HepG2 (cell line): ENCODE measurements at regions not wholly inside any gene's neighbourhood (a gene's known extent, or its start where the extent isn't known, plus 50 kb on each side); places are given as distances from the start of the nearest gene placed in this dataset.
"Not testable (repeated sequence)": the region's sequence is repeated elsewhere in the genome, so short reads cannot be mapped to it uniquely, and the experiment has no call there.

Experiments used
- ATAC-seq: fragments of 200-7000 bp; cut with Tn5 transposase; 3 replicates; pipeline ENCODE4 v1.9.1; 2020; ENCODE audit warnings: mild to moderate bottlenecking, moderate library complexity
- BruUV-seq: library from RNA; stranded (reverse); fragments of 400-500 nt; replicated peaks from 2 replicates; lab custom pipeline; 2021; lab: Mats Ljungman, UMichigan
- CTCF ChIA-PET: fragments of 300-600 bp; formaldehyde crosslinking; extraction: SDS; loops from one replicate; lab custom pipeline; 2021; ENCODE audit warnings: low total read pairs, inconsistent platforms, low intra/inter-chr PET ratio; lab: Yijun Ruan, JAX
- POLR2A ChIA-PET: fragments of 350-600 bp; sonication (Branson Sonifier 250); formaldehyde crosslinking; loops from one replicate; lab custom pipeline; 2020; ENCODE audit warnings: antibody characterized with exemption, inconsistent platforms; lab: Yijun Ruan, JAX
- DNase-seq: peaks from one replicate; pipeline ENCODE4 v3.0.0-alpha.2; 2015; ENCODE audit warnings: low spot score
- FAIRE-seq: peaks from 3 replicates; lab custom pipeline; 2011; peaks lifted over from hg19 to GRCh38; lab: Jason Lieb, UNC
- H2AFZ ChIP-seq: one replicate; pipeline ENCODE4 v1.6.1; 2011; ENCODE audit warnings: low read length, inconsistent platforms
- H3K27ac ChIP-seq: fragments of 300-600 bp; 3 replicates; pipeline ENCODE4 v1.8.0; 2011; ENCODE audit warnings: mixed run types, mild to moderate bottlenecking, mixed read lengths, low read length, inconsistent platforms; ENCODE audit not compliant: insufficient read depth; ENCODE audit errors: extremely low read length
- H3K27me3 ChIP-seq, 2 experiments: fragments of 200-600 bp in 1 of 2; 2 replicates in 1 of 2; 3 replicates in 1 of 2; pipeline versions ENCODE4 v1.6.0 to v1.8.0; 2011; ENCODE audit warnings: low read length in 2 of 2, mild to moderate bottlenecking in 2 of 2, moderate library complexity in 2 of 2, inconsistent platforms in 1 of 2; ENCODE audit not compliant: insufficient read depth in 2 of 2, control insufficient read depth in 1 of 2
- H3K36me3 ChIP-seq, 2 experiments: fragments of 200-600 bp in 1 of 2; replicated peaks in 1 of 2; 2 replicates in 1 of 2; 3 replicates in 1 of 2; pipeline versions ENCODE4 v1.5.1 to v1.8.0; 2011; ENCODE audit warnings: low read length in 2 of 2, inconsistent platforms in 1 of 2; ENCODE audit not compliant: insufficient read depth in 2 of 2, control insufficient read depth in 1 of 2
- H3K4me1 ChIP-seq: 2 replicates; pipeline ENCODE4 v1.5.1; 2012; ENCODE audit warnings: low read length, inconsistent platforms; ENCODE audit not compliant: insufficient read depth
- H3K4me2 ChIP-seq: 2 replicates; pipeline ENCODE4 v1.6.0; 2011; ENCODE audit warnings: low read depth, low read length, inconsistent platforms
- H3K4me3 ChIP-seq, 3 experiments: fragments of 200-600 bp in 1 of 3; sonication (generic), shearing (Covaris generic) in 1 of 3; replicated peaks in 1 of 3; 2 replicates each; pipeline ENCODE4 v1.5.1; 2011 to 2016; ENCODE audit warnings: low read length in 3 of 3, inconsistent platforms in 2 of 3, low read depth in 2 of 3, mild to moderate bottlenecking in 2 of 3, control low read depth in 1 of 3, mixed read lengths in 1 of 3; ENCODE audit not compliant: insufficient read depth in 1 of 3
- H3K79me2 ChIP-seq: one replicate; pipeline ENCODE4 v1.6.1; 2011; ENCODE audit warnings: low read length, inconsistent platforms; ENCODE audit not compliant: insufficient read depth
- H3K9ac ChIP-seq: 2 replicates; pipeline ENCODE4 v1.6.0; 2011; ENCODE audit warnings: mild to moderate bottlenecking, low read depth, low read length, inconsistent platforms; ENCODE audit not compliant: insufficient read depth
- H3K9me3 ChIP-seq: 2 replicates; pipeline ENCODE4 v1.5.1; 2012; ENCODE audit warnings: mild to moderate bottlenecking, low read length
- H4K20me1 ChIP-seq: 2 replicates; pipeline ENCODE4 v1.6.0; 2011; ENCODE audit warnings: inconsistent platforms, mild to moderate bottlenecking, low read length, moderate library complexity; ENCODE audit not compliant: insufficient read depth
- DMTF1 ChIP-seq: sonication (generic); formaldehyde crosslinking; IDR thresholded peaks from 2 replicates; pipeline ENCODE4 v1.4.0; 2020; ENCODE audit warnings: mild to moderate bottlenecking, missing genetic modification reagents
- HNF1A ChIP-seq, 2 experiments: sonication (generic) in 1 of 2; formaldehyde crosslinking in 1 of 2; IDR thresholded peaks; 2 replicates each; pipeline versions ENCODE4 v1.4.0 to v1.6.1; 2016 to 2020; ENCODE audit warnings: borderline replicate concordance in 1 of 2, low read depth in 1 of 2, mild to moderate bottlenecking in 1 of 2, missing genetic modification reagents in 1 of 2
- MATR3 ChIP-seq: sonication (generic); formaldehyde crosslinking; IDR thresholded peaks from 2 replicates; pipeline ENCODE4 v1.4.0; 2020; ENCODE audit warnings: missing genetic modification reagents
- NR2F2 ChIP-seq: IDR thresholded peaks from 2 replicates; pipeline ENCODE4 v1.6.1; 2012; ENCODE audit warnings: low read depth, inconsistent platforms, borderline replicate concordance
- ZFP37 ChIP-seq: sonication (generic); formaldehyde crosslinking; IDR thresholded peaks from 2 replicates; pipeline ENCODE4 v1.4.0; 2020; ENCODE audit warnings: missing genetic modification reagents, borderline replicate concordance
- ZNF569 ChIP-seq: sonication (generic); formaldehyde crosslinking; IDR thresholded peaks from 2 replicates; pipeline ENCODE4 v1.5.0; 2020; ENCODE audit warnings: mild to moderate bottlenecking, missing genetic modification reagents, moderate library complexity, borderline replicate concordance
- ZNF580 ChIP-seq: IDR thresholded peaks from 2 replicates; pipeline ENCODE4 v1.6.1; 2016; ENCODE audit warnings: low read depth, borderline replicate concordance
- WGBS: methylation state at CpG from one replicate; pipeline ENCODE4 v1.1.6; 2017; ENCODE audit warnings: low lambda C conversion rate; 5-methylcytosine and 5-hydroxymethylcytosine counted together
- in situ Hi-C: cut with HindIII; loops from 2 replicates; pipeline ENCODE4 v1.10.0; 2017; ENCODE audit warnings: low pct_unique_long_range_greater_than_20kb; ENCODE audit not compliant: extremely low pct_ligation_motif_present
- intact Hi-C: fragments of 100-400 bp; cut with micrococcal nuclease; formaldehyde crosslinking; loops from one replicate; pipeline ENCODE4 v1.10.0; 2022; ENCODE audit not compliant: unreplicated experiment

- no peak for TF ChIP-seq ZNF580 (CRISPR knock-in tag)
These were observed 479.6 kb downstream of the CNTN3 start (continued) for GRCh38 chr3:74134831-74135230.

GRCh38 chr3:74131546-74132328, 482.7 kb downstream of the CNTN3 start:
- in situ Hi-C loops, H3K27ac ChIP-seq, H3K9ac ChIP-seq, DNase-seq, CTCF ChIA-PET, H4K20me1 ChIP-seq, ATAC-seq, intact Hi-C loops, H3K4me1 ChIP-seq, H3K36me3 ChIP-seq, H3K4me2 ChIP-seq, POLR2A ChIA-PET, BruUV-seq, FAIRE-seq, H3K79me2 ChIP-seq, H3K27me3 ChIP-seq, H2AFZ ChIP-seq, H3K4me3 ChIP-seq: not testable (repeated sequence)
- WGBS, result 17% methylated on average over 6 of the region's 6 CpGs
- H3K9me3 ChIP-seq, result peaks cover 64% of the 10 kb centered on the region

GRCh38 chr3:74129611-74130010, 484.8 kb downstream of the CNTN3 start:
- WGBS, result 48% methylated on average over 2 of the region's 2 CpGs
- DNase-seq, result no peak
- H3K9ac ChIP-seq, result no peak overlapping the region
- TF ChIP-seq MATR3 (CRISPR knock-in tag) (no peak), NR2F2 (no peak), ZFP37 (CRISPR knock-in tag) (no peak), ZNF569 (no peak), HNF1A (IDR thresholded peaks at IDR 0.05; ENCODE audit: low read depth) (no peak), HNF1A (CRISPR knock-in tag; IDR thresholded peaks at IDR 0.05; ENCODE audit: borderline replicate concordance) (no peak), DMTF1 (CRISPR knock-in tag) (no peak)

More at GRCh38 chr3:74129611-74130010, 484.8 kb downstream of the CNTN3 start:
- Histone ChIP-seq H3K79me2 (no peaks in the 10 kb centered on the region), H3K27ac (no peak overlapping the region), H2AFZ (no peak overlapping the region), H3K4me3 (no peak overlapping the region), H3K27me3 (no peaks in the 10 kb centered on the region), H4K20me1 (no peaks in the 10 kb centered on the region), H3K36me3 (no peaks in the 10 kb centered on the region), H3K9me3 (peaks cover 48% of the 10 kb centered on the region), H3K4me1 (no peaks in the 10 kb centered on the region), H3K4me2 (no peak overlapping the region)
- FAIRE-seq (no peak), ATAC-seq (no peak)
- ChIA-PET CTCF (no interaction called here), POLR2A (no interaction called here)
- intact Hi-C loops (no loop called here), in situ Hi-C loops (no loop called here)
- no TSS peak for BruUV-seq
